Upper lobe of left lung (tissue), 4 donors: ENCODE measurements at regions not wholly inside any gene's neighbourhood (a gene's known extent, or its start where the extent isn't known, plus 50 kb on each side); places are given as distances from the start of the nearest gene placed in this dataset.

Experiments used
- CTCF ChIP-seq, 6 experiments: fragments of 450-650 bp in 4 of 6; fragments of 200-600 bp in 2 of 6; sonication (generic) in 2 of 6; IDR thresholded peaks; one replicate each; pipeline ENCODE4 v1.5.1; 2016 to 2019; ENCODE audit warnings: antibody characterized with exemption in 6 of 6
- POLR2A ChIP-seq, 4 donors: fragments of 450-650 bp; IDR thresholded peaks; one replicate each; pipeline ENCODE4 v1.5.1; 2016 to 2017; ENCODE audit warnings: antibody characterized with exemption in 4 of 4, mild to moderate bottlenecking in 2 of 4

- no peak for TF ChIP-seq CTCF (IDR thresholded peaks at IDR 0.05)
- no peak for TF ChIP-seq POLR2A (IDR thresholded peaks at IDR 0.05)
These were observed 231.1 kb downstream of the UTP18 start for GRCh38 chr17:51491416-51491815.
